HG03066 (cell line): ENCODE measurements at regions not wholly inside any gene's neighbourhood (a gene's known extent, or its start where the extent isn't known, plus 50 kb on each side); places are given as distances from the start of the nearest gene placed in this dataset.
"Not testable (repeated sequence)": the region's sequence is repeated elsewhere in the genome, so short reads cannot be mapped to it uniquely, and the experiment has no call there.

ENCODE experiments used
- ATAC-seq: cut with Tn5 transposase; IDR thresholded peaks from one replicate; pipeline ENCODE4 v1.9.1; 2021; ENCODE audit warnings: low read depth; ENCODE audit not compliant: unreplicated experiment

GRCh38 chr7:149991652-149992302 lies 118.0 kb downstream of the ATP6V0E2 start:
- ATAC-seq = not testable (repeated sequence)

- not testable (repeated sequence) for ATAC-seq
These were observed 118.6 kb downstream of the ATP6V0E2 start for GRCh38 chr7:149992366-149992765.

- ATAC-seq = not testable (repeated sequence)
These were observed 121.7 kb downstream of the ATP6V0E2 start for GRCh38 chr7:149995369-149996026.

GRCh38 chr7:150000780-150001599 lies 127.2 kb downstream of the ATP6V0E2 start:
- not testable (repeated sequence) for ATAC-seq

- ATAC-seq = no peak
These were observed 129.6 kb downstream of the ATP6V0E2 start for GRCh38 chr7:150003304-150003810.

- not testable (repeated sequence) for ATAC-seq
These were observed 130.2 kb downstream of the ATP6V0E2 start for GRCh38 chr7:150003973-150004372.

GRCh38 chr7:150004843-150005242 lies 131.1 kb downstream of the ATP6V0E2 start:
- not testable (repeated sequence) for ATAC-seq

- ATAC-seq = not testable (repeated sequence)
These were observed 136.0 kb downstream of the ATP6V0E2 start for GRCh38 chr7:150009620-150010303.

- ATAC-seq = not testable (repeated sequence)
These were observed 143.0 kb downstream of the ATP6V0E2 start for GRCh38 chr7:150016651-150017189.

GRCh38 chr7:150020210-150020609 lies 146.4 kb downstream of the ATP6V0E2 start:
- not testable (repeated sequence) for ATAC-seq

- not testable (repeated sequence) for ATAC-seq
These were observed 151.1 kb downstream of the ATP6V0E2 start for GRCh38 chr7:150024550-150025490.

- ATAC-seq = not testable (repeated sequence)
These were observed 152.0 kb downstream of the ATP6V0E2 start for GRCh38 chr7:150025802-150026201.

GRCh38 chr7:150028344-150029012 lies 154.7 kb downstream of the ATP6V0E2 start:
- ATAC-seq = not testable (repeated sequence)

- not testable (repeated sequence) for ATAC-seq
These were observed 155.2 kb downstream of the ATP6V0E2 start for GRCh38 chr7:150029013-150029389.

GRCh38 chr7:150031733-150032132 lies 158.0 kb downstream of the ATP6V0E2 start:
- not testable (repeated sequence) for ATAC-seq

- ATAC-seq = not testable (repeated sequence)
These were observed 159.9 kb downstream of the ATP6V0E2 start for GRCh38 chr7:150033711-150034110.

- not testable (repeated sequence) for ATAC-seq
These were observed 162.0 kb downstream of the ATP6V0E2 start for GRCh38 chr7:150035769-150036168.

- not testable (repeated sequence) for ATAC-seq
These were observed 165.3 kb downstream of the ATP6V0E2 start for GRCh38 chr7:150039061-150039460.
